ENCODE measurements at regions not wholly inside any gene's neighbourhood (a gene's known extent, or its start where the extent isn't known, plus 50 kb on each side); places are given as distances from the start of the nearest gene placed in this dataset.

DNA sequence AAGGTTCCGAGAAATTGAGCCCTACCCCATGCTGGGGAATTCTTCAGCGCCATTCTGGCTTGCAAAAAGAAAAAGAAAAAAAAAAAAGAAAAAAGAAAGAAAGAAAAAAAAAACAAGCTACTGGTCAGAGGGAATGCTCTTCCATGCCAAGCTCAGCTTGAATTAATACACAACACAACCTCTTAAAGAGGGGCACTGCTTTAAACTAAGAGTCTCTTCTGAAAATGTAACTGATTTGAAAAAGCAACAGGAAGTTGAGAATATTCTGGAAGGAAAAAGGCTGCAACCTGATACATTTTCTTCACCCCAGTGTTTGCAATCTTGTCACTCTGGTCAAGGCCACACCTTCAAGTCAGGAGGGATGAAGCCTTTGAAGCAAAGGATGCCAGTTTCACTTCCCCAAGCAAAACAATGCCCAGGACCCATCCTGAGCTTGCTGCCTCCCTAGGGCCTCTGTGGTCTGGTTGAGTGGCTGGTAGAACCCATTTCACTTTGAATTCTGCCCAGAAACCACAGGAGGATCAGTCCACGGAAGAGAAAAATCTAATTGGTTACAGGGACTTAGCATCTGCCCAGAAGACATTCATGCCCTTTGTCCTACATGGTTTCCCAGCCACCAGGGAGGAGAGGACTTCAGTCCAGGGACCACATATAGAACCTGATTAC, 389.7 kb downstream of the SOX9 start:
- intact Hi-C loops (cut with micrococcal nuclease; ENCODE audit: unreplicated experiment): no loop called here
- Histone ChIP-seq H3K9me3 (ENCODE audit: low read depth, low read length, poor library complexity, severe bottlenecking) (no peaks in the 10 kb centered on the region), H3K4me3 (ENCODE audit: low read depth, low read length, poor library complexity, severe bottlenecking) (no peak overlapping the region), H3K4me1 (ENCODE audit: insufficient read depth, low read length, poor library complexity, severe bottlenecking) (peaks cover 10% of the 10 kb centered on the region), H3K27me3 (replicated peaks; ENCODE audit: insufficient read depth, low read depth, low read length, poor library complexity) (no peaks in the 10 kb centered on the region), H3K27ac (ENCODE audit: low read depth, low read length, poor library complexity, severe bottlenecking) (no peak overlapping the region), H3K36me3 (ENCODE audit: insufficient read depth, low read length, poor library complexity, severe bottlenecking) (no peaks in the 10 kb centered on the region)
- no TSS peak for BruUV-seq (replicated peaks)
- DNase-seq (ENCODE audit: low spot score): no peak
- ChIA-PET CTCF (no interaction called here), POLR2A (ENCODE audit: low non-redundant PET) (no interaction called here)
- TF ChIP-seq, protein P1, sequence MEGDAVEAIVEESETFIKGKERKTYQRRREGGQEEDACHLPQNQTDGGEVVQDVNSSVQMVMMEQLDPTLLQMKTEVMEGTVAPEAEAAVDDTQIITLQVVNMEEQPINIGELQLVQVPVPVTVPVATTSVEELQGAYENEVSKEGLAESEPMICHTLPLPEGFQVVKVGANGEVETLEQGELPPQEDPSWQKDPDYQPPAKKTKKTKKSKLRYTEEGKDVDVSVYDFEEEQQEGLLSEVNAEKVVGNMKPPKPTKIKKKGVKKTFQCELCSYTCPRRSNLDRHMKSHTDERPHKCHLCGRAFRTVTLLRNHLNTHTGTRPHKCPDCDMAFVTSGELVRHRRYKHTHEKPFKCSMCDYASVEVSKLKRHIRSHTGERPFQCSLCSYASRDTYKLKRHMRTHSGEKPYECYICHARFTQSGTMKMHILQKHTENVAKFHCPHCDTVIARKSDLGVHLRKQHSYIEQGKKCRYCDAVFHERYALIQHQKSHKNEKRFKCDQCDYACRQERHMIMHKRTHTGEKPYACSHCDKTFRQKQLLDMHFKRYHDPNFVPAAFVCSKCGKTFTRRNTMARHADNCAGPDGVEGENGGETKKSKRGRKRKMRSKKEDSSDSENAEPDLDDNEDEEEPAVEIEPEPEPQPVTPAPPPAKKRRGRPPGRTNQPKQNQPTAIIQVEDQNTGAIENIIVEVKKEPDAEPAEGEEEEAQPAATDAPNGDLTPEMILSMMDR (conservative IDR thresholded peaks at IDR 0.05; ENCODE audit: low read depth, low read length): no peak
- no peak for TF ChIP-seq EZH2 (IDR thresholded peaks at IDR 0.05; ENCODE audit: borderline replicate concordance, low read depth, low read length, poor library complexity, severe bottlenecking)

DNA sequence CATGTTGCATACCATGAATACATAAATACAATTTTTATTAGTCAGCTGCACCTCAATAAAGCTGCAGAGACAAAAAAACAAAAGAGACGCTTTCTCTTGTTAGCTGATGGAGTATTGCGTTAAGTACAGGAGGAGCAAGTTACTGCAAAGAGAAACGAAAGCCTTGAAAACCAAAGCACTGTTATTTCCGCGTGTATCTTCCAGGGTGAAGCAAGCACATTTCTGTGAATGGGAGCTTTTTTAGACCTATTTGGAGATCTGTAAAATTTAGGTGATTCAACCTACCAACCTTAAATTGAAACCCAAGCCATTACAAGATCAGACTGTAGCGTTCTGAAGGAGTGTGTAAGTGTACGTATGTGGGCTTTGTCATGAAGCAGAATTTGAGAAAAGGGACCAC, 390.4 kb downstream of the SOX9 start:
- no peak for DNase-seq (ENCODE audit: low spot score)
- BruUV-seq (replicated peaks): no TSS peak
- ChIA-PET CTCF (no interaction called here), POLR2A (ENCODE audit: low non-redundant PET) (no interaction called here)
- H3K27ac ChIP-seq (ENCODE audit: low read depth, low read length, poor library complexity, severe bottlenecking): no peak overlapping the region
- TF ChIP-seq EZH2 (IDR thresholded peaks at IDR 0.05; ENCODE audit: borderline replicate concordance, low read depth, low read length, poor library complexity, severe bottlenecking): no peak
- TF ChIP-seq, protein P1 (conservative IDR thresholded peaks at IDR 0.05; ENCODE audit: low read depth, low read length): no peak
- intact Hi-C loops (cut with micrococcal nuclease; ENCODE audit: unreplicated experiment): no loop called here
- peaks cover 10% of the 10 kb centered on the region for H3K4me1 ChIP-seq (ENCODE audit: insufficient read depth, low read length, poor library complexity, severe bottlenecking)
- no peak overlapping the region for H3K4me3 ChIP-seq (ENCODE audit: low read depth, low read length, poor library complexity, severe bottlenecking)
- H3K27me3 ChIP-seq (replicated peaks; ENCODE audit: insufficient read depth, low read depth, low read length, poor library complexity): no peaks in the 10 kb centered on the region
- H3K9me3 ChIP-seq (ENCODE audit: low read depth, low read length, poor library complexity, severe bottlenecking): no peaks in the 10 kb centered on the region
- no peaks in the 10 kb centered on the region for H3K36me3 ChIP-seq (ENCODE audit: insufficient read depth, low read length, poor library complexity, severe bottlenecking)

DNA sequence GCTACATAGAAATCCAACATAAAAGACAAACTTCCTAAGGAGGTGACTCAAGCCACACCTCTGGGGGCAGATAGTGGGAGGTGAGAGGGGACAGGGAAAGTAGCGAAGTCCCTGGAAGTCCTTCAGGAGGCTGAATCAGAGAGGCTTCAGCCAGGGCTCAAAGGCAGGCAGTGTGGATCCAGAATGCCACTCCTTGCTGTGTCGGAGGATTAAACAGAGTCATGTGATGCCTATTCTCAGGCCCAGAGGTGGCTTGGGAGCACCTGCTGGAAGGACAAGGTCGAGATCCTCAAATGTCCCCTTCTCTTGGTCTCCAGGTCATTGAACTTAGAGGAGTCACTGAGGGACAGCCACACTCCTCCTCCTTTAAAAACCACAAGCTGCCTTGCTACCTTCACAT, 391.1 kb downstream of the SOX9 start:
- Histone ChIP-seq H3K27ac (ENCODE audit: low read depth, low read length, poor library complexity, severe bottlenecking) (no peak overlapping the region), H3K9me3 (ENCODE audit: low read depth, low read length, poor library complexity, severe bottlenecking) (no peaks in the 10 kb centered on the region), H3K36me3 (ENCODE audit: insufficient read depth, low read length, poor library complexity, severe bottlenecking) (no peaks in the 10 kb centered on the region), H3K27me3 (replicated peaks; ENCODE audit: insufficient read depth, low read depth, low read length, poor library complexity) (no peaks in the 10 kb centered on the region), H3K4me3 (ENCODE audit: low read depth, low read length, poor library complexity, severe bottlenecking) (no peak overlapping the region), H3K4me1 (ENCODE audit: insufficient read depth, low read length, poor library complexity, severe bottlenecking) (peaks cover 10% of the 10 kb centered on the region)
- intact Hi-C loops (cut with micrococcal nuclease; ENCODE audit: unreplicated experiment): no loop called here
- BruUV-seq (replicated peaks): no TSS peak
- CTCF ChIA-PET: no interaction called here
- POLR2A ChIA-PET (ENCODE audit: low non-redundant PET): no interaction called here
- TF ChIP-seq, protein P1 (conservative IDR thresholded peaks at IDR 0.05; ENCODE audit: low read depth, low read length): no peak
- no peak for TF ChIP-seq EZH2 (IDR thresholded peaks at IDR 0.05; ENCODE audit: borderline replicate concordance, low read depth, low read length, poor library complexity, severe bottlenecking)
- no peak for DNase-seq (ENCODE audit: low spot score)

Data from A673 (cell line).